H9 (cell line): ENCODE measurements at regions not wholly inside any gene's neighbourhood (a gene's known extent, or its start where the extent isn't known, plus 50 kb on each side); places are given as distances from the start of the nearest gene placed in this dataset.

Experiments used
- DNase-seq: peaks from one replicate; pipeline ENCODE4 v3.0.0-alpha.2; 2017
- H2AFZ ChIP-seq: one replicate; pipeline ENCODE4 v1.6.1; 2013; ENCODE audit warnings: mild to moderate bottlenecking, low read length, control low read depth, moderate library complexity
- H2AK5ac ChIP-seq: 2 replicates; pipeline ENCODE4 v1.6.1; 2013; ENCODE audit warnings: low read length, control low read depth, mixed read lengths; ENCODE audit not compliant: insufficient read length
- H2BK120ac ChIP-seq: one replicate; pipeline ENCODE4 v1.6.1; 2013; ENCODE audit warnings: low read depth, mild to moderate bottlenecking, low read length, control low read depth, inconsistent platforms; ENCODE audit not compliant: poor library complexity, severe bottlenecking
- H2BK12ac ChIP-seq: 2 replicates; pipeline ENCODE4 v1.6.1; 2013; ENCODE audit warnings: low read length, control low read depth, mixed read lengths, low read depth; ENCODE audit not compliant: insufficient read length
- H2BK15ac ChIP-seq: 2 replicates; pipeline ENCODE4 v1.6.1; 2013; ENCODE audit warnings: low read depth, low read length, control low read depth
- H2BK20ac ChIP-seq: one replicate; pipeline ENCODE4 v1.6.1; 2013; ENCODE audit warnings: low read depth, mild to moderate bottlenecking, low read length, control low read depth, inconsistent platforms; ENCODE audit not compliant: poor library complexity, severe bottlenecking
- H2BK5ac ChIP-seq: 2 replicates; pipeline ENCODE4 v1.6.1; 2013; ENCODE audit warnings: low read length, control low read depth, mixed read lengths; ENCODE audit not compliant: insufficient read length
- H3K14ac ChIP-seq: 2 replicates; pipeline ENCODE4 v1.6.1; 2013; ENCODE audit warnings: low read length, control low read depth; ENCODE audit not compliant: insufficient read depth
- H3K18ac ChIP-seq: 2 replicates; pipeline ENCODE4 v1.6.1; 2013; ENCODE audit warnings: low read depth, mild to moderate bottlenecking, mixed read lengths, low read length, control low read depth; ENCODE audit not compliant: insufficient read length
- H3K23ac ChIP-seq: 2 replicates; pipeline ENCODE4 v1.6.1; 2013; ENCODE audit warnings: low read length, control low read depth, mixed read lengths, low read depth; ENCODE audit not compliant: insufficient read length
- H3K23me2 ChIP-seq: 2 replicates; pipeline ENCODE4 v1.6.1; 2013; ENCODE audit warnings: low read depth, mild to moderate bottlenecking, mixed read lengths, low read length, control low read depth; ENCODE audit not compliant: insufficient read length, poor library complexity, severe bottlenecking
- H3K27ac ChIP-seq: 2 replicates; pipeline ENCODE4 v1.5.1; 2013; ENCODE audit warnings: low read length, control low read depth, mixed read lengths, low read depth; ENCODE audit not compliant: insufficient read length
- H3K27me3 ChIP-seq: 2 replicates; pipeline ENCODE4 v1.6.1; 2013; ENCODE audit warnings: low read length, control low read depth, inconsistent platforms; ENCODE audit not compliant: insufficient read depth
- H3K4ac ChIP-seq: 2 replicates; pipeline ENCODE4 v1.6.1; 2013; ENCODE audit warnings: low read depth, mild to moderate bottlenecking, control low read depth, inconsistent platforms, low read length, moderate library complexity
- H3K4me1 ChIP-seq: 2 replicates; pipeline ENCODE4 v1.6.1; 2013; ENCODE audit warnings: low read length, control low read depth, inconsistent platforms; ENCODE audit not compliant: insufficient read depth
- H3K4me2 ChIP-seq: 2 replicates; pipeline ENCODE4 v1.6.1; 2013; ENCODE audit warnings: low read length, control low read depth, mixed read lengths; ENCODE audit not compliant: insufficient read length, insufficient read depth
- H3K56ac ChIP-seq: 2 replicates; pipeline ENCODE4 v1.6.1; 2013; ENCODE audit warnings: low read depth, mild to moderate bottlenecking, mixed read lengths, low read length, control low read depth; ENCODE audit not compliant: insufficient read length
- H3K79me1 ChIP-seq: 2 replicates; pipeline ENCODE4 v1.6.1; 2013; ENCODE audit warnings: low read depth, mild to moderate bottlenecking, moderate library complexity, low read length, control low read depth, inconsistent platforms; ENCODE audit not compliant: insufficient read depth, poor library complexity, severe bottlenecking
- H3K79me2 ChIP-seq: 2 replicates; pipeline ENCODE4 v1.6.1; 2013; ENCODE audit warnings: low read length, control low read depth, inconsistent platforms; ENCODE audit not compliant: insufficient read depth
- H3K9ac ChIP-seq: 2 replicates; pipeline ENCODE4 v1.6.1; 2013; ENCODE audit warnings: low read length, control low read depth, mixed read lengths; ENCODE audit not compliant: insufficient read length; ENCODE audit errors: extremely low read depth
- H3K9me3 ChIP-seq: one replicate; pipeline ENCODE4 v1.6.1; 2013; ENCODE audit warnings: low read depth, low read length, inconsistent platforms; ENCODE audit not compliant: control insufficient read depth
- H3T11ph ChIP-seq: one replicate; pipeline ENCODE4 v1.6.1; 2013; ENCODE audit warnings: mild to moderate bottlenecking, low read length, control low read depth, inconsistent platforms
- H4K20me1 ChIP-seq: one replicate; pipeline ENCODE4 v1.6.1; 2013; ENCODE audit not compliant: control insufficient read depth, insufficient read length, insufficient read depth
- H4K5ac ChIP-seq: 2 replicates; pipeline ENCODE4 v1.6.1; 2013; ENCODE audit warnings: low read depth, mild to moderate bottlenecking, mixed read lengths, low read length, control low read depth; ENCODE audit not compliant: insufficient read length
- H4K8ac ChIP-seq: replicated peaks from 2 replicates; pipeline ENCODE4 v1.6.1; 2013; ENCODE audit warnings: low read length, control low read depth, mixed read lengths, low read depth; ENCODE audit not compliant: insufficient read length
- H4K91ac ChIP-seq: 2 replicates; pipeline ENCODE4 v1.6.1; 2013; ENCODE audit warnings: low read depth, mild to moderate bottlenecking, moderate library complexity, mixed read lengths, low read length, control low read depth; ENCODE audit not compliant: insufficient read length
- H3K27ac Mint-ChIP-seq, 3 experiments: 2 replicates in 2 of 3; 3 replicates in 1 of 3; pipeline ENCODE4 v1.8.0; 2020 to 2021; ENCODE audit warnings: mixed read lengths in 3 of 3, mild to moderate bottlenecking in 1 of 3, moderate library complexity in 1 of 3
- H3K27me3 Mint-ChIP-seq: 2 replicates; pipeline ENCODE4 v1.8.0; 2021; ENCODE audit warnings: low read depth, mild to moderate bottlenecking, moderate library complexity, mixed read lengths
- H3K36me3 Mint-ChIP-seq, 3 experiments: 2 replicates in 2 of 3; 3 replicates in 1 of 3; pipeline ENCODE4 v1.8.0; 2020 to 2021; ENCODE audit warnings: low read depth in 3 of 3, mixed read lengths in 3 of 3; ENCODE audit not compliant: insufficient read depth in 1 of 3
- H3K4me1 Mint-ChIP-seq, 2 experiments: 2 replicates each; pipeline ENCODE4 v1.8.0; 2020; ENCODE audit warnings: mixed read lengths in 2 of 2
- H3K4me3 Mint-ChIP-seq, 2 experiments: 2 replicates in 1 of 2; 3 replicates in 1 of 2; pipeline ENCODE4 v1.8.0; 2020 to 2021; ENCODE audit warnings: mild to moderate bottlenecking in 2 of 2, mixed read lengths in 2 of 2, moderate library complexity in 1 of 2
- H3K9me3 Mint-ChIP-seq, 2 experiments: 2 replicates in 1 of 2; 3 replicates in 1 of 2; pipeline ENCODE4 v1.8.0; 2020; ENCODE audit warnings: mild to moderate bottlenecking in 2 of 2, mixed read lengths in 2 of 2, moderate library complexity in 1 of 2
- CTCF ChIP-seq: fragments of 200-600 bp; sonication (generic); conservative IDR thresholded peaks from 3 replicates; pipeline ENCODE4 v1.8.0; 2021; ENCODE audit warnings: antibody characterized with exemption, mild to moderate bottlenecking
- WGBS: extraction: QIAGEN DNeasy Blood & Tissue Kit; methylation state at CpG from one replicate; pipeline ENCODE4 v1.1.7; 2013; ENCODE audit warnings: missing lambda C conversion rate, low lambda C conversion rate, mixed read lengths; ENCODE audit not compliant: insufficient read length; ENCODE audit errors: extremely low coverage; 5-methylcytosine and 5-hydroxymethylcytosine counted together

DNA sequence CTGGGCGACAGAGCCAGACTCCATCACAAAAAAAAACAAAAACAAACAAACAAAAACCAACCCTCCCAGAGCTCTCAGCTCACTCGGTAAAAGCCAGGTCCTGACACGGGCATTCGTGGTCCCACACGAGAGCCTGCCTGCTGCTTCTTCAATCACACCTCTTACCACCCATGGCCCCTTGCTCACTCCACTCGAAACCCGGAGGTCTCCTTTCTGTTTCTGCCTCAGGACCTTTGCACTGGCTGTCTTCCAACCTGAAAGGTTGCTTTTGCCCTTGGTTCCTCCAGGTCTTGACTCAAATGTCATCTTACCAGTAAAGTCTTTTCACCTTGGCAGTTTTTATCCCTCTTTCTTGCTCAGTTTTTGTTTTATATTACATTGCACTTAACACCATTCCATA, 169.6 kb downstream of the EVX1 start:
- H3K4me1 ChIP-seq, result no peaks in the 10 kb centered on the region
- H2BK15ac ChIP-seq, result no peak overlapping the region
- Mint-ChIP-seq H3K36me3 (no peaks in the 10 kb centered on the region), H3K4me3 (no peak overlapping the region), H3K27me3 (peaks cover 2% of the 10 kb centered on the region), H3K27ac (peak overlapping the region in 1 of 3 experiments; percentile 54; a peak in 1 of 7 replicates), H3K9me3 (no peaks in the 10 kb centered on the region), H3K4me1 (peaks cover 11 to 17% of the 10 kb centered on the region in 2 experiments)
- WGBS, result no CpG with 5 or more reads among the region's 7 CpGs
- no peak overlapping the region for H2BK120ac ChIP-seq
- H3K14ac ChIP-seq, result no peak overlapping the region
- no peak for TF ChIP-seq CTCF
- DNase-seq, result no peak
- H3K27ac ChIP-seq, result no peak overlapping the region
- H2BK12ac ChIP-seq, result no peak overlapping the region
- no peak overlapping the region for H2AK5ac ChIP-seq
- H2BK20ac ChIP-seq, result no peak overlapping the region
- no peak overlapping the region for H4K5ac ChIP-seq
- H2BK5ac ChIP-seq, result no peak overlapping the region
- H3K23me2 ChIP-seq, result no peaks in the 10 kb centered on the region
- no peak overlapping the region for H3K4me2 ChIP-seq
- no peak overlapping the region for H3K23ac ChIP-seq
- H4K8ac ChIP-seq, result no peak overlapping the region
- H3K9ac ChIP-seq, result no peak overlapping the region
- H3K18ac ChIP-seq, result no peak overlapping the region
- H3K56ac ChIP-seq, result no peak overlapping the region
- H4K20me1 ChIP-seq, result no peaks in the 10 kb centered on the region
- H3K79me1 ChIP-seq, result no peaks in the 10 kb centered on the region
- H4K91ac ChIP-seq, result no peak overlapping the region
- no peaks in the 10 kb centered on the region for H3K79me2 ChIP-seq
- H3K27me3 ChIP-seq, result no peaks in the 10 kb centered on the region
- no peak overlapping the region for H3T11ph ChIP-seq
- no peak overlapping the region for H2AFZ ChIP-seq
- H3K4ac ChIP-seq, result no peak overlapping the region
- no peaks in the 10 kb centered on the region for H3K9me3 ChIP-seq
